CD14-positive monocyte (primary cell): ENCODE measurements at regions not wholly inside any gene's neighbourhood (a gene's known extent, or its start where the extent isn't known, plus 50 kb on each side); places are given as distances from the start of the nearest gene placed in this dataset.

Experiments used
- DNase-seq, 3 donors: peaks; one replicate each; pipeline ENCODE4 v3.0.0-alpha.2; 2011 to 2022
- H2AFZ ChIP-seq: 2 replicates; pipeline ENCODE4 v1.6.0; 2012; ENCODE audit warnings: mild to moderate bottlenecking, low read depth, low read length, inconsistent platforms; ENCODE audit not compliant: insufficient read depth, poor library complexity, severe bottlenecking
- H3K27ac ChIP-seq, 2 donors: 1 replicate in 1 of 2; 2 replicates in 1 of 2; pipeline ENCODE4 v1.5.1; 2012 to 2013; ENCODE audit warnings: low read length in 2 of 2, control low read depth in 1 of 2, inconsistent platforms in 1 of 2, low read depth in 1 of 2, mild to moderate bottlenecking in 1 of 2
- H3K27me3 ChIP-seq, 2 donors: one replicate each; pipeline versions ENCODE4 v1.6.0 to v1.6.1; 2011 to 2013; ENCODE audit warnings: low read length in 2 of 2; ENCODE audit not compliant: control insufficient read depth in 2 of 2, insufficient read depth in 2 of 2
- H3K36me3 ChIP-seq, 2 donors: replicated peaks in 1 of 2; 1 replicate in 1 of 2; 2 replicates in 1 of 2; pipeline versions ENCODE4 v1.5.1 to v1.6.1; 2012 to 2013; ENCODE audit warnings: low read length in 2 of 2, control low read depth in 1 of 2, inconsistent platforms in 1 of 2, mild to moderate bottlenecking in 1 of 2; ENCODE audit not compliant: insufficient read depth in 2 of 2, control insufficient read depth in 1 of 2
- H3K4me1 ChIP-seq, 2 donors: 1 replicate in 1 of 2; 2 replicates in 1 of 2; pipeline versions ENCODE4 v1.5.1 to v1.6.1; 2012 to 2013; ENCODE audit warnings: low read length in 2 of 2, control low read depth in 1 of 2, inconsistent platforms in 1 of 2, mild to moderate bottlenecking in 1 of 2, moderate library complexity in 1 of 2; ENCODE audit not compliant: insufficient read depth in 2 of 2, control insufficient read depth in 1 of 2
- H3K4me2 ChIP-seq: replicated peaks from 2 replicates; pipeline ENCODE3; 2012; ENCODE audit warnings: low read length, moderate library complexity, mild to moderate bottlenecking; ENCODE audit not compliant: poor library complexity, severe bottlenecking; ENCODE audit errors: extremely low read depth
- H3K4me3 ChIP-seq, 3 experiments: fragments of 200-600 bp in 1 of 3; sonication (generic) in 1 of 3; replicated peaks in 1 of 3; 1 replicate in 2 of 3; 2 replicates in 1 of 3; pipeline ENCODE4 v1.5.1; 2011 to 2013; ENCODE audit warnings: low read length in 3 of 3, mild to moderate bottlenecking in 3 of 3, control low read depth in 2 of 3, low read depth in 2 of 3, inconsistent platforms in 1 of 3, moderate library complexity in 1 of 3
- H3K79me2 ChIP-seq: 2 replicates; pipeline ENCODE4 v1.6.0; 2012; ENCODE audit warnings: mild to moderate bottlenecking, control low read depth, inconsistent platforms, low read length, moderate library complexity; ENCODE audit not compliant: insufficient read depth
- H3K9ac ChIP-seq: 2 replicates; pipeline ENCODE4 v1.6.0; 2017; ENCODE audit warnings: low read length, mild to moderate bottlenecking; ENCODE audit not compliant: insufficient read depth, poor library complexity, severe bottlenecking
- H3K9me3 ChIP-seq, 2 donors: replicated peaks in 1 of 2; 1 replicate in 1 of 2; 2 replicates in 1 of 2; pipeline versions ENCODE4 v1.5.1 to v1.6.1; 2012 to 2013; ENCODE audit warnings: low read length in 2 of 2, control low read depth in 1 of 2; ENCODE audit not compliant: control insufficient read depth in 1 of 2, insufficient read depth in 1 of 2
- H4K20me1 ChIP-seq: 2 replicates; pipeline ENCODE4 v1.6.0; 2012; ENCODE audit warnings: mild to moderate bottlenecking, low read length, control low read depth, moderate library complexity; ENCODE audit not compliant: insufficient read depth
- H3K27ac Mint-ChIP-seq, 7 donors: one replicate each; pipeline ENCODE4 v1.8.0; 2020; ENCODE audit warnings: mild to moderate bottlenecking in 7 of 7, mixed read lengths in 7 of 7, moderate library complexity in 6 of 7, inconsistent platforms in 2 of 7
- H3K27me3 Mint-ChIP-seq, 3 donors: one replicate each; pipeline ENCODE4 v1.8.0; 2021 to 2022; ENCODE audit warnings: low read depth in 3 of 3, mild to moderate bottlenecking in 3 of 3, mixed read lengths in 3 of 3, moderate library complexity in 3 of 3, inconsistent platforms in 1 of 3
- H3K36me3 Mint-ChIP-seq, 2 donors: one replicate each; pipeline ENCODE4 v1.8.0; 2020; ENCODE audit warnings: mixed read lengths in 2 of 2, inconsistent platforms in 1 of 2, mild to moderate bottlenecking in 1 of 2
- H3K4me1 Mint-ChIP-seq: one replicate; pipeline ENCODE4 v1.8.0; 2020; ENCODE audit warnings: mild to moderate bottlenecking, mixed read lengths
- H3K4me3 Mint-ChIP-seq, 2 donors: one replicate each; pipeline ENCODE4 v1.8.0; 2020; ENCODE audit warnings: mild to moderate bottlenecking in 2 of 2, mixed read lengths in 2 of 2, moderate library complexity in 1 of 2
- H3K9me3 Mint-ChIP-seq, 7 donors: one replicate each; pipeline ENCODE4 v1.8.0; 2020 to 2022; ENCODE audit warnings: mixed read lengths in 7 of 7, mild to moderate bottlenecking in 6 of 7, moderate library complexity in 6 of 7, inconsistent platforms in 2 of 7
- CTCF ChIP-seq: fragments of 200-600 bp; IDR thresholded peaks from one replicate; pipeline ENCODE4 v1.8.0; 2022; ENCODE audit warnings: antibody characterized with exemption, mild to moderate bottlenecking
- whole genome bisulfite sequencing: methylation state at CpG from one replicate; pipeline ENCODE4 v1.1.5; 2013; ENCODE audit warnings: missing lambda C conversion rate; ENCODE audit not compliant: insufficient coverage; 5-methylcytosine and 5-hydroxymethylcytosine counted together
- intact Hi-C, 2 donors: fragments of 100-400 bp; cut with micrococcal nuclease; formaldehyde crosslinking; loops; one replicate each; pipeline versions ENCODE4 v1.15.0 to v1.15.1; 2023

DNA sequence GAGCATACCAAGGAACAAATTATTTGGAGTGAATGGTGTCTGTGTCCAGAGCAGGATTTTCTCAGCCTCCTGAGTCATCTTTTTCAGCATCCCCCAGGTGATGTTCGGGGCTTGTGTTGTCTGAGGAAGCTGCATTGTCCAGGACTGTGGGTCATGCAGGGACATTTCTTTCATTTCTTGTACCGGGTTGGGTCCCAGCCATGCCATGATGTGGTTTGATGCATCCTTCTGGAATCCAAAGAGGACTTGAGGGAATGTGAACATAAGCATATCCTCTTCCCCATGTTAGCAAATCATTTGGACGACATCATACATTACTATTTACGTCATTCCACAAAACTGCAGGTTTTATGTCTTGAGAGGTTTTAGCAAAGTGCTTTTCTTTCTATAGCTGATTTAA, 797.8 kb downstream of the CCDC85A start:
- no peak overlapping the region for H3K9ac ChIP-seq
- no peaks in the 10 kb centered on the region for H4K20me1 ChIP-seq
- TF ChIP-seq CTCF = no peak
- H3K36me3 ChIP-seq = no peaks in the 10 kb centered on the region
- DNase-seq = no peak
- Mint-ChIP-seq H3K4me1 (no peaks in the 10 kb centered on the region), H3K27ac (no peak overlapping the region), H3K4me3 (no peak overlapping the region), H3K9me3 (peaks cover 3 to 33% (median 12%) of the 10 kb centered on the region in 7 donors), H3K27me3 (peaks cover 0 to 2% (median 0%) of the 10 kb centered on the region in 3 donors), H3K36me3 (no peaks in the 10 kb centered on the region)
- no CpG with 5 or more reads among the region's 4 CpGs for WGBS
- H3K4me2 ChIP-seq = no peak overlapping the region
- no peak overlapping the region for H3K27ac ChIP-seq
- H3K79me2 ChIP-seq = no peaks in the 10 kb centered on the region
- intact Hi-C loops = no loop called here
- H3K9me3 ChIP-seq = peaks cover 26 to 37% of the 10 kb centered on the region in 2 donors
- no peak overlapping the region for H2AFZ ChIP-seq
- H3K27me3 ChIP-seq = no peaks in the 10 kb centered on the region
- H3K4me1 ChIP-seq = no peaks in the 10 kb centered on the region
- H3K4me3 ChIP-seq = no peak overlapping the region

DNA sequence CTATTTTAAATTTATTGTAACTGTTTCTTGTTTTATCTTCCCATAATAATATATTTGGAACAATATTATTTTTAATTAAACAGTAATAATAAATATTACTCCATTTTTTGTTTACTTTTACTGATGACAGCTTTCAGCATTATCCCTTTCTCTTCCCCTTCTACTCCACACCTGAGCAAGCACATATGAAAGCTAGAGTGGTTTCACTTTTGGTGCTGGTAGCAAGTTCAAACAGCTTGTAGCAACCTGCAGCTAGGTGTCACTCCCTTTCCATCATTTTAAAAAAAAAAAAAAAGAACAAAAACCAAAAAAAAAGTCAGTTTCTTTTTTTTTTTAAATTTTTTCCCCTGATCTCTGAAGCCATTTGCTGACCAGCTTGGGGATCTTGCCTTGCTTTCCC, 801.8 kb downstream of the CCDC85A start:
- TF ChIP-seq CTCF = no peak
- Histone ChIP-seq H3K27me3 (no peaks in the 10 kb centered on the region), H3K36me3 (no peaks in the 10 kb centered on the region), H3K4me1 (no peaks in the 10 kb centered on the region), H3K4me3 (no peak overlapping the region), H3K4me2 (no peak overlapping the region), H3K9me3 (peaks cover 20 to 22% of the 10 kb centered on the region in 2 donors), H4K20me1 (no peaks in the 10 kb centered on the region), H3K79me2 (no peaks in the 10 kb centered on the region), H2AFZ (no peak overlapping the region), H3K27ac (no peak overlapping the region), H3K9ac (no peak overlapping the region)
- no peak for DNase-seq
- H3K4me3 Mint-ChIP-seq = no peak overlapping the region
- no peaks in the 10 kb centered on the region for H3K4me1 Mint-ChIP-seq
- H3K27me3 Mint-ChIP-seq = peaks cover 0 to 2% (median 2%) of the 10 kb centered on the region in 3 donors
- H3K36me3 Mint-ChIP-seq = no peaks in the 10 kb centered on the region
- H3K27ac Mint-ChIP-seq = no peak overlapping the region
- intact Hi-C loops = no loop called here
- H3K9me3 Mint-ChIP-seq = peaks cover 0 to 22% (median 5%) of the 10 kb centered on the region in 7 donors
